Suprapubic skin (tissue), 4 donors: ENCODE measurements at regions not wholly inside any gene's neighbourhood (a gene's known extent, or its start where the extent isn't known, plus 50 kb on each side); places are given as distances from the start of the nearest gene placed in this dataset.

ENCODE experiments used
- EP300 ChIP-seq: sonication (generic); formaldehyde crosslinking; IDR thresholded peaks from one replicate; pipeline ENCODE4 v1.6.1; 2017; ENCODE audit warnings: antibody characterized with exemption
- POLR2AphosphoS5 ChIP-seq, 3 donors: sonication (generic); formaldehyde crosslinking; IDR thresholded peaks; one replicate each; pipeline ENCODE4 v1.6.1; 2017; ENCODE audit warnings: antibody characterized with exemption in 3 of 3
- TF ChIP-seq, protein P1 (sequence below), 2 donors: fragments of 200-600 bp in 1 of 2; fragments of 450-650 bp in 1 of 2; sonication (generic) in 1 of 2; IDR thresholded peaks; one replicate each; pipeline ENCODE4 v1.5.1; 2016 to 2019; ENCODE audit warnings: antibody characterized with exemption in 2 of 2, mild to moderate bottlenecking in 1 of 2, moderate library complexity in 1 of 2

DNA sequence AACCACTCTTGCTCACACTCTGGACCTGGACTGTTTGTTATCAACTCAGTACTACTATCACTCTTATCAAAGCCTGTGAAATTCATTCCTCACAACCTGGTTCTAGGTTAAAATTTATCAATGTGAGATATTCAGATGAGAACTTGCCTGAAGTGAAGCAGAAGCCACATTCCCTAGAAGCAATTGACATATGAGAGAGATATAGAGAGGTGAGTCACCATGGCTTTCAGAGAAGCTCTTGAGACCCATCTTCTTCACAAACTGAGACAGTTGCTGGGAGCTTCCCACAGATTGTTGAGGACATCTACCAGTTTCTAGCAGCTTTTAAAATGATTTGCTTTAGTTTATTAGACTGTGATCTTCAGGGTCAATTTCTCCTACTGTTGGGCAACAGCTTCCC lies 316.9 kb upstream of the TET2 start:
- TF ChIP-seq, protein P1, sequence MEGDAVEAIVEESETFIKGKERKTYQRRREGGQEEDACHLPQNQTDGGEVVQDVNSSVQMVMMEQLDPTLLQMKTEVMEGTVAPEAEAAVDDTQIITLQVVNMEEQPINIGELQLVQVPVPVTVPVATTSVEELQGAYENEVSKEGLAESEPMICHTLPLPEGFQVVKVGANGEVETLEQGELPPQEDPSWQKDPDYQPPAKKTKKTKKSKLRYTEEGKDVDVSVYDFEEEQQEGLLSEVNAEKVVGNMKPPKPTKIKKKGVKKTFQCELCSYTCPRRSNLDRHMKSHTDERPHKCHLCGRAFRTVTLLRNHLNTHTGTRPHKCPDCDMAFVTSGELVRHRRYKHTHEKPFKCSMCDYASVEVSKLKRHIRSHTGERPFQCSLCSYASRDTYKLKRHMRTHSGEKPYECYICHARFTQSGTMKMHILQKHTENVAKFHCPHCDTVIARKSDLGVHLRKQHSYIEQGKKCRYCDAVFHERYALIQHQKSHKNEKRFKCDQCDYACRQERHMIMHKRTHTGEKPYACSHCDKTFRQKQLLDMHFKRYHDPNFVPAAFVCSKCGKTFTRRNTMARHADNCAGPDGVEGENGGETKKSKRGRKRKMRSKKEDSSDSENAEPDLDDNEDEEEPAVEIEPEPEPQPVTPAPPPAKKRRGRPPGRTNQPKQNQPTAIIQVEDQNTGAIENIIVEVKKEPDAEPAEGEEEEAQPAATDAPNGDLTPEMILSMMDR (IDR thresholded peaks at IDR 0.05): no peak
- TF ChIP-seq POLR2AphosphoS5 (IDR thresholded peaks at IDR 0.05): no peak
- TF ChIP-seq EP300: no peak
